Suprapubic skin (tissue), 4 donors: ENCODE measurements at regions not wholly inside any gene's neighbourhood (a gene's known extent, or its start where the extent isn't known, plus 50 kb on each side); places are given as distances from the start of the nearest gene placed in this dataset.
"Not testable (repeated sequence)": the region's sequence is repeated elsewhere in the genome, so short reads cannot be mapped to it uniquely, and the experiment has no call there.

ENCODE experiments used
- DNase-seq, 2 donors: peaks; one replicate each; pipeline ENCODE4 v3.0.0-alpha.2; 2019; ENCODE audit warnings: low spot score in 2 of 2
- H3K27ac ChIP-seq: fragments of 200-600 bp; sonication (generic); one replicate; pipeline ENCODE4 v1.5.1; 2019
- H3K27me3 ChIP-seq: fragments of 200-600 bp; sonication (generic); one replicate; pipeline ENCODE4 v1.5.1; 2019
- H3K36me3 ChIP-seq: fragments of 200-600 bp; sonication (generic); one replicate; pipeline ENCODE4 v1.5.1; 2019
- H3K4me1 ChIP-seq: fragments of 200-600 bp; sonication (generic); one replicate; pipeline ENCODE4 v1.5.1; 2019
- H3K4me3 ChIP-seq: fragments of 200-600 bp; sonication (generic); one replicate; pipeline ENCODE4 v1.5.1; 2019; ENCODE audit warnings: mild to moderate bottlenecking
- H3K9me3 ChIP-seq: fragments of 200-600 bp; sonication (generic); one replicate; pipeline ENCODE4 v1.5.1; 2019
- CTCF ChIP-seq, 2 donors: fragments of 200-600 bp in 1 of 2; fragments of 450-650 bp in 1 of 2; sonication (generic) in 1 of 2; IDR thresholded peaks; one replicate each; pipeline ENCODE4 v1.5.1; 2016 to 2019; ENCODE audit warnings: antibody characterized with exemption in 2 of 2, mild to moderate bottlenecking in 1 of 2, moderate library complexity in 1 of 2
- EP300 ChIP-seq: sonication (generic); formaldehyde crosslinking; IDR thresholded peaks from one replicate; pipeline ENCODE4 v1.6.1; 2017; ENCODE audit warnings: antibody characterized with exemption
- POLR2A ChIP-seq, 2 donors: fragments of 450-650 bp; IDR thresholded peaks; one replicate each; pipeline ENCODE4 v1.6.1; 2017; ENCODE audit warnings: antibody characterized with exemption in 2 of 2, mild to moderate bottlenecking in 2 of 2, moderate library complexity in 2 of 2
- POLR2AphosphoS5 ChIP-seq, 3 donors: sonication (generic); formaldehyde crosslinking; IDR thresholded peaks; one replicate each; pipeline ENCODE4 v1.6.1; 2017; ENCODE audit warnings: antibody characterized with exemption in 3 of 3
- WGBS: methylation state at CpG from one replicate; pipeline ENCODE4 v1.1.5; 2018; 5-methylcytosine and 5-hydroxymethylcytosine counted together

- WGBS = 44% methylated on average over 3 of the region's 3 CpGs
Measured at GRCh38 chr4:118574251-118574913, 110.8 kb upstream of the METTL14 start.

GRCh38 chr4:118575057-118575456 lies 110.1 kb upstream of the METTL14 start:
- not testable (repeated sequence) for H3K4me1 ChIP-seq, DNase-seq, H3K27ac ChIP-seq, H3K4me3 ChIP-seq, H3K36me3 ChIP-seq, H3K9me3 ChIP-seq, H3K27me3 ChIP-seq
- 46% methylated on average over 1 of the region's 1 CpG for WGBS

More at GRCh38 chr4:118574251-118574913, 110.8 kb upstream of the METTL14 start:
- not testable (repeated sequence) for H3K27ac ChIP-seq, H3K36me3 ChIP-seq, H3K4me1 ChIP-seq, H3K9me3 ChIP-seq, DNase-seq, H3K27me3 ChIP-seq, H3K4me3 ChIP-seq

GRCh38 chr4:118575726-118576125 lies 109.5 kb upstream of the METTL14 start:
- 83% methylated on average over 5 of the region's 5 CpGs for WGBS
- not testable (repeated sequence) for H3K9me3 ChIP-seq, DNase-seq

GRCh38 chr4:118576709-118577219 lies 108.4 kb upstream of the METTL14 start:
- H3K4me3 ChIP-seq, H3K4me1 ChIP-seq, H3K36me3 ChIP-seq, H3K9me3 ChIP-seq, DNase-seq, H3K27me3 ChIP-seq, H3K27ac ChIP-seq: not testable (repeated sequence)
- 88% methylated on average over 13 of the region's 13 CpGs for WGBS

More at GRCh38 chr4:118575726-118576125, 109.5 kb upstream of the METTL14 start:
- not testable (repeated sequence) for H3K4me1 ChIP-seq, H3K27ac ChIP-seq, H3K36me3 ChIP-seq, H3K27me3 ChIP-seq, H3K4me3 ChIP-seq

GRCh38 chr4:118585015-118585414 lies 100.2 kb upstream of the METTL14 start:
- Histone ChIP-seq H3K27ac (no peak overlapping the region), H3K4me1 (no peaks in the 10 kb centered on the region), H3K9me3 (no peaks in the 10 kb centered on the region), H3K36me3 (no peaks in the 10 kb centered on the region), H3K27me3 (peaks cover 3% of the 10 kb centered on the region), H3K4me3 (no peak overlapping the region)
- 81% methylated on average over 5 of the region's 5 CpGs for WGBS
- DNase-seq = no peak
- no peak for TF ChIP-seq POLR2A (IDR thresholded peaks at IDR 0.05)
- no peak for TF ChIP-seq POLR2AphosphoS5 (IDR thresholded peaks at IDR 0.05)
- no peak for TF ChIP-seq EP300
- no peak for TF ChIP-seq CTCF (IDR thresholded peaks at IDR 0.05)

GRCh38 chr4:118586357-118586790 lies 98.8 kb upstream of the METTL14 start:
- Histone ChIP-seq H3K4me3 (no peak overlapping the region), H3K27me3 (peaks cover 3% of the 10 kb centered on the region), H3K27ac (no peak overlapping the region), H3K4me1 (peaks cover 3% of the 10 kb centered on the region), H3K9me3 (no peaks in the 10 kb centered on the region), H3K36me3 (no peaks in the 10 kb centered on the region)
- TF ChIP-seq POLR2A (IDR thresholded peaks at IDR 0.05) = no peak
- TF ChIP-seq CTCF (IDR thresholded peaks at IDR 0.05) = no peak
- TF ChIP-seq EP300 = no peak
- no peak for TF ChIP-seq POLR2AphosphoS5 (IDR thresholded peaks at IDR 0.05)
- DNase-seq = no peak
- WGBS = 22% methylated on average over 5 of the region's 6 CpGs

GRCh38 chr4:118587116-118587831 lies 97.9 kb upstream of the METTL14 start:
- DNase-seq = no peak
- Histone ChIP-seq H3K4me1 (peaks cover 3% of the 10 kb centered on the region), H3K27ac (no peak overlapping the region), H3K9me3 (no peaks in the 10 kb centered on the region), H3K36me3 (no peaks in the 10 kb centered on the region), H3K4me3 (no peak overlapping the region), H3K27me3 (peaks cover under 1% of the 10 kb centered on the region)
- TF ChIP-seq POLR2A (IDR thresholded peaks at IDR 0.05) = no peak
- TF ChIP-seq POLR2AphosphoS5 (IDR thresholded peaks at IDR 0.05) = no peak
- no peak for TF ChIP-seq EP300
- no peak for TF ChIP-seq CTCF (IDR thresholded peaks at IDR 0.05)
- 85% methylated on average over 9 of the region's 9 CpGs for WGBS
